Left ventricle myocardium inferior (tissue), 1 donor: ENCODE measurements at regions not wholly inside any gene's neighbourhood (a gene's known extent, or its start where the extent isn't known, plus 50 kb on each side); places are given as distances from the start of the nearest gene placed in this dataset.

Source experiments
- DNase-seq: peaks from one replicate; pipeline ENCODE4 v3.0.0-alpha.2; 2020
- H3K27ac ChIP-seq: fragments of 200-600 bp; replicated peaks from 2 replicates; pipeline ENCODE4 v1.8.0; 2021
- H3K27me3 ChIP-seq: fragments of 200-600 bp; 2 replicates; pipeline ENCODE4 v1.8.0; 2021; ENCODE audit warnings: low read depth
- H3K36me3 ChIP-seq: fragments of 200-600 bp; 2 replicates; pipeline ENCODE4 v1.8.0; 2021
- H3K4me1 ChIP-seq: fragments of 200-600 bp; 2 replicates; pipeline ENCODE4 v1.8.0; 2021
- H3K4me3 ChIP-seq: fragments of 200-600 bp; 2 replicates; pipeline ENCODE4 v1.8.0; 2021; ENCODE audit warnings: mild to moderate bottlenecking, moderate library complexity
- H3K9me3 ChIP-seq: fragments of 200-600 bp; replicated peaks from 2 replicates; pipeline ENCODE4 v1.8.0; 2021
- CTCF ChIP-seq: fragments of 200-600 bp; IDR thresholded peaks from 2 replicates; pipeline ENCODE4 v1.8.0; 2021; ENCODE audit warnings: antibody characterized with exemption, mild to moderate bottlenecking, borderline replicate concordance
- intact Hi-C: fragments of 100-400 bp; cut with micrococcal nuclease; formaldehyde crosslinking; loops from one replicate; pipeline ENCODE4 v1.11.0; 2022
- donor health status: DM: no; HTN: yes; CAD: no; lungs with severe emphysema.

DNA sequence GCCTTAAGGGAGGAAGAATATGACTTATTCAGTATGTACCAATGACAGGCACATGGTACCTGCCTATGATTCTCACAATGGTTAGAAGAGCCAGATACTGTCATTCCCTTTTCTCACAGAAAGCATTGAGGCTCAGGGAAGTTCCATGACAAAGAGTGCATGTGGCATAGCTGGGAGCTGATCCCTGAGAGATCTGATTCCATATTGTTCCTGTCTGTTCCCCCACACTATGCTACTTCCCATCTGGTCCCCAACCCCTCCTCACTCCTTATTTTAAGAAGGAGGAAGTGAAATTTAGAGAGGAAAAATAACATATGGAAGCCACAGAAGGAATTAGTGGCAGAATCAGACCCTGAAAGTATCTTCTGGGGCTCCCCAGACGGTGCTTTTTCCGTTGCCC lies 500.0 kb downstream of the PLPP3 start:
- TF ChIP-seq CTCF = no peak
- Histone ChIP-seq H3K4me1 (peaks cover 17% of the 10 kb centered on the region), H3K9me3 (peaks cover 5% of the 10 kb centered on the region), H3K27me3 (no peaks in the 10 kb centered on the region), H3K4me3 (no peak overlapping the region), H3K27ac (peak overlapping the region; percentile 45), H3K36me3 (no peaks in the 10 kb centered on the region)
- no peak for DNase-seq
- intact Hi-C loops = no loop called here

GRCh38 chr1:56077206-56077605 lies 502.2 kb downstream of the PLPP3 start:
- Histone ChIP-seq H3K9me3 (peaks cover 5% of the 10 kb centered on the region), H3K27ac (peak overlapping the region; percentile 44), H3K4me3 (no peak overlapping the region), H3K4me1 (peaks cover 38% of the 10 kb centered on the region), H3K27me3 (no peaks in the 10 kb centered on the region), H3K36me3 (no peaks in the 10 kb centered on the region)
- TF ChIP-seq CTCF = no peak
- intact Hi-C loops = no loop called here
- DNase-seq = no peak

DNA sequence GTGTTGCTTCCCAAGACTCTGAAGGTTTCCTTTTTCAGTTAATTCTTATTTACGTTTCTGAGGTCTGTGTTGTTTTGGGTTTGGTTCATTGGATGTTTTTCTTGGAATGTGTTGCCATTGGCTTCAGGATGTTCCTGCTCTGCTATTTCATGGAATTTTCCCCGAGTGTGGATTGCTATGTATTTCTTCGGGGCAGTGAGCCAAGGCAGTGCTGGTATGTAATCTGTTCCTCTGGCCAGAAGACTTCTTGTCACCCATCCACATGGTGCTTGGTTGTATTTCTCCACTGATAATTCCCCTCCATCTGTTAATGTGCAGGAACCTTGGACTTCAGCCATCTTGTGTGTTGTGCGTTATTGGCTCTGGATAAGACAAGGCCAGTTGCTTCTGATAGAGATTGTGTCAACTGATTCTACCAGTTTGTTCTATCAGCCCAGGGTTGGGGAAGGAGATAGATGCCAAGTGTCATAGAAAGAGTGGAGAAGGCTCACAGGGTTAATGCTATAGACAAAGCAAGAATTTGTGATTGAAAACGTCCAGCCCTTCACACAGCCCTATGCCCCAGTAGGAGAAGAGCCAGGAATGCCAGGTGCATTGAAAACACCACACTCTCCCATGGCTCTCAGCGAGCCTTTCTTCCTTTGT lies 505.2 kb downstream of the PLPP3 start:
- no peaks in the 10 kb centered on the region for H3K36me3 ChIP-seq
- intact Hi-C loops = no loop called here
- peaks cover 5% of the 10 kb centered on the region for H3K9me3 ChIP-seq
- no peaks in the 10 kb centered on the region for H3K27me3 ChIP-seq
- peak; percentile 71 for DNase-seq
- TF ChIP-seq CTCF = no peak
- peak overlapping the region; percentile 73 for H3K27ac ChIP-seq
- H3K4me3 ChIP-seq = no peak overlapping the region
- peaks cover 28% of the 10 kb centered on the region for H3K4me1 ChIP-seq

- TF ChIP-seq CTCF = no peak
- intact Hi-C loops = no loop called here
Observed at GRCh38 chr1:56073614-56074006, 505.8 kb downstream of the PLPP3 start.

GRCh38 chr1:56073206-56073605 lies 506.2 kb downstream of the PLPP3 start:
- Histone ChIP-seq H3K4me1 (peaks cover 28% of the 10 kb centered on the region), H3K27ac (peak overlapping the region; percentile 73)
- intact Hi-C loops = no loop called here

More at GRCh38 chr1:56073614-56074006, 505.8 kb downstream of the PLPP3 start:
- no peaks in the 10 kb centered on the region for H3K36me3 ChIP-seq
- no peak overlapping the region for H3K4me3 ChIP-seq
- H3K4me1 ChIP-seq = peaks cover 28% of the 10 kb centered on the region
- H3K27ac ChIP-seq = peak overlapping the region; percentile 73
- DNase-seq = no peak
- no peaks in the 10 kb centered on the region for H3K27me3 ChIP-seq
- peaks cover 5% of the 10 kb centered on the region for H3K9me3 ChIP-seq

More at GRCh38 chr1:56073206-56073605, 506.2 kb downstream of the PLPP3 start:
- Histone ChIP-seq H3K27me3 (no peaks in the 10 kb centered on the region), H3K4me3 (no peak overlapping the region), H3K9me3 (peaks cover 5% of the 10 kb centered on the region), H3K36me3 (no peaks in the 10 kb centered on the region)
- TF ChIP-seq CTCF = no peak
- no peak for DNase-seq
